GM12878 (cell line): ENCODE measurements at regions not wholly inside any gene's neighbourhood (a gene's known extent, or its start where the extent isn't known, plus 50 kb on each side); places are given as distances from the start of the nearest gene placed in this dataset.

Source experiments
- ATAC-seq: fragments of 200-7000 bp; cut with Tn5 transposase; 3 replicates; pipeline ENCODE4 v1.9.1; 2020; ENCODE audit warnings: mild to moderate bottlenecking, moderate library complexity
- BruUV-seq: library from RNA; stranded (reverse); fragments of 400-500 nt; replicated peaks from 2 replicates; lab custom pipeline; 2021; lab: Mats Ljungman, UMichigan
- CTCF ChIA-PET: fragments of 300-600 bp; sonication (Branson Sonifier 250); formaldehyde crosslinking; extraction: SDS; loops from one replicate; lab custom pipeline; 2021; ENCODE audit warnings: inconsistent platforms; lab: Yijun Ruan, JAX
- POLR2A ChIA-PET: fragments of 350-600 bp; formaldehyde crosslinking; extraction: SDS; loops from one replicate; lab custom pipeline; 2021; ENCODE audit warnings: inconsistent platforms; lab: Charles Lee
- RAD21 ChIA-PET: fragments of 300-600 bp; sonication (Branson Sonifier 250); formaldehyde crosslinking; loops from one replicate; lab custom pipeline; 2023; ENCODE audit warnings: antibody characterized with exemption; ENCODE audit not compliant: unreplicated experiment; lab: Charles Lee
- SMC1A ChIA-PET: fragments of 300-600 bp; sonication (Branson Sonifier 250); formaldehyde crosslinking; loops from one replicate; lab custom pipeline; 2023; ENCODE audit not compliant: unreplicated experiment, uncharacterized antibody; lab: Charles Lee
- DNase-seq: peaks from one replicate; pipeline ENCODE4 v3.0.0-alpha.2; 2011; ENCODE audit warnings: low read depth, low spot score
- FAIRE-seq: peaks from 3 replicates; lab custom pipeline; 2011; peaks lifted over from hg19 to GRCh38; lab: Jason Lieb, UNC
- H2AFZ ChIP-seq: 2 replicates; pipeline ENCODE4 v1.6.0; 2011; ENCODE audit warnings: low read depth, low read length, control low read depth; ENCODE audit not compliant: control insufficient read depth
- H3K27ac ChIP-seq: 2 replicates; pipeline ENCODE4 v1.5.1; 2011; ENCODE audit warnings: control low read depth; ENCODE audit not compliant: control insufficient read depth, insufficient read depth
- H3K27me3 ChIP-seq, 2 experiments: replicated peaks in 1 of 2; 2 replicates each; pipeline versions ENCODE4 v1.6.0 to v1.6.1; 2011; ENCODE audit warnings: low read length in 1 of 2; ENCODE audit not compliant: control insufficient read depth in 2 of 2, insufficient read depth in 2 of 2
- H3K36me3 ChIP-seq, 2 experiments: 2 replicates each; pipeline ENCODE4 v1.5.1; 2011; ENCODE audit warnings: low read length in 1 of 2; ENCODE audit not compliant: control insufficient read depth in 2 of 2, insufficient read depth in 2 of 2
- H3K4me1 ChIP-seq: 2 replicates; pipeline ENCODE4 v1.6.1; 2011; ENCODE audit warnings: mild to moderate bottlenecking, low read length, moderate library complexity, mixed read lengths; ENCODE audit not compliant: control insufficient read depth, insufficient read depth
- H3K4me2 ChIP-seq: 2 replicates; pipeline ENCODE4 v1.6.0; 2011; ENCODE audit warnings: control low read depth; ENCODE audit not compliant: control insufficient read depth, insufficient read depth
- H3K4me3 ChIP-seq: fragments of 200-600 bp; sonication (generic); 2 replicates; pipeline ENCODE4 v1.5.1; 2016
- H3K79me2 ChIP-seq: 2 replicates; pipeline ENCODE4 v1.6.0; 2011; ENCODE audit warnings: low read length; ENCODE audit not compliant: control insufficient read depth, insufficient read depth
- H3K9ac ChIP-seq: 2 replicates; pipeline ENCODE4 v1.8.0; 2011; ENCODE audit warnings: low read length, control low read depth, mixed read lengths; ENCODE audit not compliant: control insufficient read depth, insufficient read depth
- H3K9me3 ChIP-seq: replicated peaks from 3 replicates; pipeline ENCODE4 v1.5.1; 2011; ENCODE audit warnings: mild to moderate bottlenecking, low read length; ENCODE audit not compliant: control insufficient read depth, insufficient read depth
- H4K20me1 ChIP-seq: 2 replicates; pipeline ENCODE4 v1.6.0; 2011; ENCODE audit not compliant: control insufficient read depth, insufficient read depth
- CEBPZ ChIP-seq: fragments of 150-350 bp; IDR thresholded peaks from 2 replicates; pipeline ENCODE4 v1.6.1; 2016; ENCODE audit warnings: low read depth, low read length
- EP300 ChIP-seq, 2 experiments: fragments of 150-350 bp in 1 of 2; IDR thresholded peaks; 2 replicates each; pipeline ENCODE4 v1.6.1; 2011 to 2012; ENCODE audit warnings: low read depth in 2 of 2, low read length in 2 of 2, borderline replicate concordance in 1 of 2, improper control_type of control experiment in 1 of 2, inconsistent platforms in 1 of 2; ENCODE audit not compliant: control insufficient read depth in 1 of 2
- HDAC2 ChIP-seq: fragments of 200-600 bp; sonication (generic); IDR thresholded peaks from 2 replicates; pipeline ENCODE4 v1.6.1; 2017
- HDAC6 ChIP-seq: fragments of 200-600 bp; sonication (generic); IDR thresholded peaks from one replicate; pipeline ENCODE4 v1.8.0; 2017; ENCODE audit warnings: antibody characterized with exemption; ENCODE audit not compliant: unreplicated experiment
- KAT2A ChIP-seq: conservative IDR thresholded peaks from 2 replicates; pipeline ENCODE4 v1.6.1; 2011; ENCODE audit warnings: low read depth, low read length; ENCODE audit not compliant: control insufficient read depth
- LARP7 ChIP-seq: fragments of 450-650 bp; IDR thresholded peaks from 2 replicates; pipeline ENCODE4 v1.6.1; 2017; ENCODE audit warnings: mild to moderate bottlenecking
- MXI1 ChIP-seq: fragments of 150-350 bp; IDR thresholded peaks from 2 replicates; pipeline ENCODE4 v1.6.1; 2011; ENCODE audit warnings: low read depth, mild to moderate bottlenecking, inconsistent platforms, low read length, improper control_type of control experiment
- POLR2A ChIP-seq: IDR thresholded peaks from 2 replicates; pipeline ENCODE4 v1.6.1; 2011; ENCODE audit warnings: low read depth, mild to moderate bottlenecking, low read length
- SMAD5 ChIP-seq: IDR thresholded peaks from 2 replicates; pipeline ENCODE4 v1.6.1; 2016; ENCODE audit warnings: antibody characterized with exemption, low read depth
- SPI1 ChIP-seq: IDR thresholded peaks from 2 replicates; pipeline ENCODE4 v1.6.1; 2011; ENCODE audit warnings: low read depth, mild to moderate bottlenecking, low read length, moderate library complexity, borderline replicate concordance; ENCODE audit not compliant: insufficient read depth
- SUPT20H ChIP-seq: IDR thresholded peaks from 2 replicates; pipeline ENCODE4 v1.6.1; 2011; ENCODE audit warnings: low read depth, mild to moderate bottlenecking, low read length, moderate library complexity, borderline replicate concordance; ENCODE audit not compliant: control insufficient read depth
- ZNF24 ChIP-seq: fragments of 450-650 bp; IDR thresholded peaks from 2 replicates; pipeline ENCODE4 v1.6.1; 2017; ENCODE audit warnings: antibody characterized with exemption, mild to moderate bottlenecking
- ZSCAN29 ChIP-seq: fragments of 450-650 bp; IDR thresholded peaks from 2 replicates; pipeline ENCODE4 v1.6.1; 2017; ENCODE audit warnings: mild to moderate bottlenecking, moderate library complexity
- WGBS: methylation state at CpG from one replicate; pipeline ENCODE4 v1.1.6; 2016; ENCODE audit warnings: low lambda C conversion rate; ENCODE audit not compliant: insufficient replicate concordance, insufficient coverage; ENCODE audit errors: missing lambda C conversion rate; 5-methylcytosine and 5-hydroxymethylcytosine counted together
- in situ Hi-C: fragments of 300-500 bp; cut with MboI; formaldehyde crosslinking; loops from 9 replicates; pipeline ENCODE4 v1.14.3; 2018; ENCODE audit warnings: mixed read lengths
- intact Hi-C: fragments of 100-400 bp; cut with micrococcal nuclease; formaldehyde crosslinking; loops from one replicate; pipeline ENCODE4 v1.14.2; 2022; ENCODE audit not compliant: unreplicated experiment
- TF ChIP-seq, protein P1 (sequence below): IDR thresholded peaks from 2 replicates; pipeline ENCODE4 v1.6.1; 2011; ENCODE audit warnings: borderline replicate concordance, low read depth, mild to moderate bottlenecking, moderate library complexity, low read length; ENCODE audit not compliant: insufficient read depth, poor library complexity, severe bottlenecking
- TF ChIP-seq, protein P2 (sequence below): fragments of 450-650 bp; formaldehyde crosslinking; IDR thresholded peaks from 2 replicates; pipeline ENCODE4 v1.4.0; 2022; ENCODE audit warnings: mild to moderate bottlenecking, moderate library complexity

DNA sequence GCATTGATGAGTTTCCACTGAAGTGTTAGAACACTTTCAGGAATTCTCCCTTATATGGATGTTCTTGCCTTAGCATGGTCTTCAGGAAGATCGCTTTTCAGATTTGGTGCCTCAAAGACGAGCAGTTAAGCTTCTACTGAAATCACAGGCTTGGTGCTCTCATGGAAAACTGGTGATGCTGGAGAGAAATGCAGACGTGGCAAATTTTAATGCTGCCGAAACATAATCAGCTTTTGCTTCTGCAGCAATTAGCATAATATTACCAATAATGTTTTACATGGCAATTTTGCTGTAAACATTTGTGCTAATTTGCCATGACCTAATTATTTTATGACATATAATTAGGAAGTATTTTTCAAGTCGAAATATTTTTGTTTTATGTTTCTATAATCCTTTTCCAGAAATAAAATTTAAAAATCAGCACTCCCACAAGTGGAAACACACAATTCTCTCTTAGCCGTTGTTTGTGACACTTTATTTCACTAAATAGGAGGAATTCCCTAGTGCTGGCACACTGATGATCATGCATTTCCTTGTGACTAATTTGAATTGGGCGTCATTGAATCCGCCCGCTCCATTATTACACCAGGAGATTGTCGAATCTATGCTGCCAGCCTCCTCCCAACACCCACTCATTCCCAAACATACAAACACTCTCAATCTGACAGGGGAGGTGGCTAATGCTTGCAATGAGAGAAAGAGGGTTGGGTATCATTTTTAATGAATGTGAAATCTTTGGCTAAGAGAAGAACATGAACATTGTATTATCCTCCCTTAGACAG lies 506.8 kb upstream of the PPP2R3A start:
- H3K4me3 ChIP-seq = no peak overlapping the region
- FAIRE-seq (no peak), DNase-seq (no peak), ATAC-seq (no peak)
- in situ Hi-C loops (no loop called here), intact Hi-C loops (no loop called here)
- no peaks in the 10 kb centered on the region for H3K36me3 ChIP-seq
- ChIA-PET RAD21 (no interaction called here), CTCF (no interaction called here), SMC1A (no interaction called here), POLR2A (no interaction called here)
- 24% methylated on average over 10 of the region's 10 CpGs for WGBS
- no peak overlapping the region for H3K4me2 ChIP-seq
- H4K20me1 ChIP-seq = no peaks in the 10 kb centered on the region
- no peak overlapping the region for H3K9ac ChIP-seq
- H3K9me3 ChIP-seq = no peaks in the 10 kb centered on the region
- H2AFZ ChIP-seq = no peak overlapping the region
- no TSS peak for BruUV-seq
- no peaks in the 10 kb centered on the region for H3K4me1 ChIP-seq
- no peaks in the 10 kb centered on the region for H3K79me2 ChIP-seq
- no peak overlapping the region for H3K27ac ChIP-seq
- H3K27me3 ChIP-seq = no peaks in the 10 kb centered on the region
- TF ChIP-seq ZNF24 (no peak), POLR2A (no peak), HDAC2 (no peak), CEBPZ (no peak), SUPT20H (no peak), ZSCAN29 (no peak), HDAC6 (no peak), KAT2A (no peak), MXI1 (no peak), SPI1 (no peak), EP300 (IDR thresholded peaks at IDR 0.05; ENCODE audit: borderline replicate concordance in 1 of 2, control insufficient read depth in 1 of 2, low read depth in 2 of 2, low read length in 2 of 2) (no peak), LARP7 (no peak), SMAD5 (no peak)
- TF ChIP-seq, protein P1, sequence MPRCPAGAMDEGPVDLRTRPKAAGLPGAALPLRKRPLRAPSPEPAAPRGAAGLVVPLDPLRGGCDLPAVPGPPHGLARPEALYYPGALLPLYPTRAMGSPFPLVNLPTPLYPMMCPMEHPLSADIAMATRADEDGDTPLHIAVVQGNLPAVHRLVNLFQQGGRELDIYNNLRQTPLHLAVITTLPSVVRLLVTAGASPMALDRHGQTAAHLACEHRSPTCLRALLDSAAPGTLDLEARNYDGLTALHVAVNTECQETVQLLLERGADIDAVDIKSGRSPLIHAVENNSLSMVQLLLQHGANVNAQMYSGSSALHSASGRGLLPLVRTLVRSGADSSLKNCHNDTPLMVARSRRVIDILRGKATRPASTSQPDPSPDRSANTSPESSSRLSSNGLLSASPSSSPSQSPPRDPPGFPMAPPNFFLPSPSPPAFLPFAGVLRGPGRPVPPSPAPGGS = no peak
- TF ChIP-seq, protein P2, sequence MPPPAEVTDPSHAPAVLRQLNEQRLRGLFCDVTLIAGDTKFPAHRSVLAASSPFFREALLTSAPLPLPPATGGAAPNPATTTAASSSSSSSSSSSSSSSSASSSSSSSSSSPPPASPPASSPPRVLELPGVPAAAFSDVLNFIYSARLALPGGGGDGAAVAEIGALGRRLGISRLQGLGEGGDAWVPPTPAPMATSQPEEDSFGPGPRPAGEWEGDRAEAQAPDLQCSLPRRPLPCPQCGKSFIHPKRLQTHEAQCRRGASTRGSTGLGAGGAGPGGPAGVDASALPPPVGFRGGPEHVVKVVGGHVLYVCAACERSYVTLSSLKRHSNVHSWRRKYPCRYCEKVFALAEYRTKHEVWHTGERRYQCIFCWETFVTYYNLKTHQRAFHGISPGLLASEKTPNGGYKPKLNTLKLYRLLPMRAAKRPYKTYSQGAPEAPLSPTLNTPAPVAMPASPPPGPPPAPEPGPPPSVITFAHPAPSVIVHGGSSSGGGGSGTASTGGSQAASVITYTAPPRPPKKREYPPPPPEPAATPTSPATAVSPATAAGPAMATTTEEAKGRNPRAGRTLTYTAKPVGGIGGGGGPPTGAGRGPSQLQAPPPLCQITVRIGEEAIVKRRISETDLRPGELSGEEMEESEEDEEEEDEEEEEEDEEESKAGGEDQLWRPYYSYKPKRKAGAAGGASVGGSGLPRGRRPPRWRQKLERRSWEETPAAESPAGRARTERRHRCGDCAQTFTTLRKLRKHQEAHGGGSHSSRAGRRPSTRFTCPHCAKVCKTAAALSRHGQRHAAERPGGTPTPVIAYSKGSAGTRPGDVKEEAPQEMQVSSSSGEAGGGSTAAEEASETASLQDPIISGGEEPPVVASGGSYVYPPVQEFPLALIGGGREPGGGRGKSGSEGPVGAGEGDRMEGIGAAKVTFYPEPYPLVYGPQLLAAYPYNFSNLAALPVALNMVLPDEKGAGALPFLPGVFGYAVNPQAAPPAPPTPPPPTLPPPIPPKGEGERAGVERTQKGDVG (CRISPR knock-in tag) = no peak
